ENCODE measurements at regions not wholly inside any gene's neighbourhood (a gene's known extent, or its start where the extent isn't known, plus 50 kb on each side); places are given as distances from the start of the nearest gene placed in this dataset.

DNA sequence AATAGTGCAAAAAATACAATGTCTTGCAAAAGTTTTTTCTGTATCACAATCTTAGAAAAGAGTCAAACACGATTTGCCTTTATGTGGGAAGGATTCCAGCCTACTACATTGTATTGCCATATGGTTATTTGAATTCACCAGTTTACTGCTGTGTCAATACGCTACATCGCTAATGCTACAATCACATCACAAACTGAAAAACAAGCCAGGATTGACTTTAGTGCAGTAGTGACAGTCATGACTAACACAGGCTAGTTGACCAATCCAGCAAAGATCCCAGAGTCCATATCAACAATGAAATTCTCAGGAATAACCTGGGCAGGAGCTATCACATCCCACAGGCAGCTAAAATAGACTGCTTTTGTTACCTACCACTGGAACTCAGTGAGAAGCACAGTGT, 67.0 kb downstream of the IL12A start:
- POLR2A ChIA-PET = no interaction called here
- no CpG with 5 or more reads among the region's 3 CpGs for WGBS (ENCODE audit: insufficient coverage)
- no peak for DNase-seq

DNA sequence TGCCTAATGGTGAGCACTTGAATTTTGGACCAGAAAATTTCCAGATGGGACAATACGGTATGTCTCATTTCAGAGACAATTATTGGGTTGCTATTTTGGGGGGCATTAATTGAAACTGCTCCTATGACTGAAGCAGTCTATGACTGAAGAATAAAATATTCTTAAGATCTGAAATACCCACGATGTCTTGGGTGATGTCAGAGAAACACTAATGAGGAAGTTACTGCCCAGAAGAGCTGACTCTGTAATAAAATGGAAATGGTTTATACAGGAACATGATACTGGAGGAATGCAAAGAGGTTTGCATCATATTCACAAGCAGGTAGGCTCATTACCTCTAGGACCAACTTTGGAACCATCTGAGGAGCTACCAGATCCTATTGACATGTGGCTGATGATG, 68.7 kb downstream of the IL12A start:
- no peak overlapping the region for H3K4me3 ChIP-seq (ENCODE audit: control insufficient read depth in 1 of 7, extremely low read depth in 1 of 7, insufficient read depth in 4 of 7, low read depth in 2 of 7, low read length in 6 of 7)
- DNase-seq = peak in 2 of 3 donors; percentile 67 to 72
- ChIA-PET CTCF (interaction anchor here (1.4 kb wide), 1 partner anchor 9 kb away, joined by 6 read pairs; no protein-coding TSS in a partner anchor), POLR2A (no interaction called here)
- H3K27me3 ChIP-seq (replicated peaks in 2 of 5; ENCODE audit: control insufficient read depth in 4 of 5, insufficient read depth in 5 of 5, low read length in 4 of 5) = no peaks in the 10 kb centered on the region
- H3K36me3 ChIP-seq (ENCODE audit: control insufficient read depth in 4 of 4, insufficient read depth in 4 of 4, low read length in 3 of 4) = no peaks in the 10 kb centered on the region
- H3K9me3 ChIP-seq (ENCODE audit: control extremely low read depth in 1 of 5, control insufficient read depth in 4 of 5, insufficient read depth in 2 of 5, low read depth in 1 of 5, low read length in 4 of 5) = no peaks in the 10 kb centered on the region
- WGBS (ENCODE audit: insufficient coverage) = 50% methylated on average over 2 of the region's 2 CpGs
- H3K27ac ChIP-seq (ENCODE audit: insufficient read depth in 1 of 2, low read depth in 1 of 2, low read length in 2 of 2, poor library complexity in 1 of 2, severe bottlenecking in 2 of 2) = no peak overlapping the region
- H3K4me1 ChIP-seq (ENCODE audit: control extremely low read depth in 1 of 4, control insufficient read depth in 4 of 4, insufficient read depth in 4 of 4, low read length in 3 of 4) = peaks cover 0 to 8% (median 0%) of the 10 kb centered on the region in 4 experiments

More for the DNA sequence above, 67.0 kb downstream of the IL12A start:
- Histone ChIP-seq H3K9me3 (ENCODE audit: control extremely low read depth in 1 of 5, control insufficient read depth in 4 of 5, insufficient read depth in 2 of 5, low read depth in 1 of 5, low read length in 4 of 5) (no peaks in the 10 kb centered on the region), H3K27me3 (replicated peaks in 2 of 5; ENCODE audit: control insufficient read depth in 4 of 5, insufficient read depth in 5 of 5, low read length in 4 of 5) (no peaks in the 10 kb centered on the region), H3K36me3 (ENCODE audit: control insufficient read depth in 4 of 4, insufficient read depth in 4 of 4, low read length in 3 of 4) (no peaks in the 10 kb centered on the region), H3K4me3 (ENCODE audit: control insufficient read depth in 1 of 7, extremely low read depth in 1 of 7, insufficient read depth in 4 of 7, low read depth in 2 of 7, low read length in 6 of 7) (no peak overlapping the region), H3K27ac (ENCODE audit: insufficient read depth in 1 of 2, low read depth in 1 of 2, low read length in 2 of 2, poor library complexity in 1 of 2, severe bottlenecking in 2 of 2) (no peak overlapping the region), H3K4me1 (ENCODE audit: control extremely low read depth in 1 of 4, control insufficient read depth in 4 of 4, insufficient read depth in 4 of 4, low read length in 3 of 4) (peaks cover 0 to 9% (median 0%) of the 10 kb centered on the region in 4 experiments)
- CTCF ChIA-PET = interaction anchor here (1.8 kb wide), 1 partner anchor 16 kb away, joined by 8 read pairs; no protein-coding TSS in a partner anchor

DNA sequence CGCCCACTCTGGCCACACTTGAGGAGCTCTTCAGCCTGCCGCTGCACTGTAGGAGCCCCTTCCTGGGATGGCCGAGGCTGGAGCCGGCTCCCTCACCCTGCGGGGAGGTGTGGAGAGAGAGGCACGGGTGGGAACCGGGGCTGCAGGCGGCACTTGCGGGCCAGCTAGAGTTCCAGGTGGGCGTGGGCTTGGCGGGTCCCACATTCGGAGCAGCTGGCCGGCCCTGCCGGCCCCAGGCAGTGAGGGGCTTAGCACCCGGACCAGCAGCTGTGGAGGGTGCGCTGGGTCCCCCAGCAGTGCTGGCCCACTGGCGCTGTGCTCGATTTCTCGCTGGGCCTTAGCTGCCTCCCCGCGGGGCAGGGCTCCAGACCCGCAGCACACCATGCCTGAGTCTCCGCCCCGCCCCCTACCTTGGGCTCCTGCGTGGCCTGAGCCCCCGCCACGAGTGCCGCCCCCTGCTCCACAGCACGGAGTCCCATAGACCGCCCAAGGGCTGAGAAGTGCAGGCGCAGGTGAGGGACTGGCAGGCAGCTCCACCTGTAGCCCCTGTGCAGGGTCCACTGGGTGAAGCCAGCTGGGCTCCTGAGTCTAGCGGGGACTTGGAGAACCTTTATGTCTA, 71.9 kb downstream of the IL12A start:
- ChIA-PET POLR2A (no interaction called here), CTCF (interaction anchor here (0.8 to 1.7 kb wide), 3 partner anchors 10 to 66 kb away, joined by 3 read pairs; no protein-coding TSS in a partner anchor)
- no peak overlapping the region for H3K27ac ChIP-seq (ENCODE audit: insufficient read depth in 1 of 2, low read depth in 1 of 2, low read length in 2 of 2, poor library complexity in 1 of 2, severe bottlenecking in 2 of 2)
- no peak for DNase-seq
- no peak overlapping the region for H3K4me3 ChIP-seq (ENCODE audit: control insufficient read depth in 1 of 7, extremely low read depth in 1 of 7, insufficient read depth in 4 of 7, low read depth in 2 of 7, low read length in 6 of 7)
- no peaks in the 10 kb centered on the region for H3K36me3 ChIP-seq (ENCODE audit: control insufficient read depth in 4 of 4, insufficient read depth in 4 of 4, low read length in 3 of 4)
- H3K27me3 ChIP-seq (replicated peaks in 2 of 5; ENCODE audit: control insufficient read depth in 4 of 5, insufficient read depth in 5 of 5, low read length in 4 of 5) = no peaks in the 10 kb centered on the region
- H3K4me1 ChIP-seq (ENCODE audit: control extremely low read depth in 1 of 4, control insufficient read depth in 4 of 4, insufficient read depth in 4 of 4, low read length in 3 of 4) = peaks cover 0 to 6% (median 2%) of the 10 kb centered on the region in 4 experiments
- no peaks in the 10 kb centered on the region for H3K9me3 ChIP-seq (ENCODE audit: control extremely low read depth in 1 of 5, control insufficient read depth in 4 of 5, insufficient read depth in 2 of 5, low read depth in 1 of 5, low read length in 4 of 5)
- 96% methylated on average over 27 of the region's 32 CpGs for WGBS (ENCODE audit: insufficient coverage)

DNA sequence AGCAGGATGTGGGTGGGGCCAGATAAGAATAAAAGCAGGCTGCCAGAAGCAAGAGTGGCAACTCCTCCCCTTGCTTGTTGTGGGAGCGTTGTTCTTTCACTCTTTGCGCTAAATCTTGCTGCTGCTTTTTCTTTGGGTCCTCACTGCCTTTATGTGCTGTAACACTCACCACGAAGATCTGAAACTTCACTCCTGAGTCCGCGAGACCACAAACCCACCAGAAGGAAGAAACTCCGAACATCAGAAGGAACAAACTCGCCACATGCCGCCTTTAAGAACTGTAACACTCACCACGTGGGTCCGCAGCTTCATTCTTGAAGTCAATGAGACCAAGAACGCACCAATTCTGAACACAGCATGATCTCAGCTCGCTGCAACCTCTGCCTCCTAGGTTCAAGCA, 72.9 kb downstream of the IL12A start:
- H3K4me3 ChIP-seq (ENCODE audit: control insufficient read depth in 1 of 7, extremely low read depth in 1 of 7, insufficient read depth in 4 of 7, low read depth in 2 of 7, low read length in 6 of 7) = no peak overlapping the region
- CTCF ChIA-PET = interaction anchor here (0.8 kb wide), 1 partner anchor 14 kb away, joined by 3 read pairs; no protein-coding TSS in a partner anchor
- H3K4me1 ChIP-seq (ENCODE audit: control extremely low read depth in 1 of 4, control insufficient read depth in 4 of 4, insufficient read depth in 4 of 4, low read length in 3 of 4) = peaks cover 0 to 9% (median 2%) of the 10 kb centered on the region in 4 experiments
- no peak overlapping the region for H3K27ac ChIP-seq (ENCODE audit: insufficient read depth in 1 of 2, low read depth in 1 of 2, low read length in 2 of 2, poor library complexity in 1 of 2, severe bottlenecking in 2 of 2)
- POLR2A ChIA-PET = no interaction called here
- no peaks in the 10 kb centered on the region for H3K9me3 ChIP-seq (ENCODE audit: control extremely low read depth in 1 of 5, control insufficient read depth in 4 of 5, insufficient read depth in 2 of 5, low read depth in 1 of 5, low read length in 4 of 5)
- WGBS (ENCODE audit: insufficient coverage) = 79% methylated on average over 12 of the region's 12 CpGs
- DNase-seq = peak in 2 of 3 donors; percentile 31 to 44
- H3K36me3 ChIP-seq (ENCODE audit: control insufficient read depth in 4 of 4, insufficient read depth in 4 of 4, low read length in 3 of 4) = no peaks in the 10 kb centered on the region
- no peaks in the 10 kb centered on the region for H3K27me3 ChIP-seq (replicated peaks in 2 of 5; ENCODE audit: control insufficient read depth in 4 of 5, insufficient read depth in 5 of 5, low read length in 4 of 5)

DNA sequence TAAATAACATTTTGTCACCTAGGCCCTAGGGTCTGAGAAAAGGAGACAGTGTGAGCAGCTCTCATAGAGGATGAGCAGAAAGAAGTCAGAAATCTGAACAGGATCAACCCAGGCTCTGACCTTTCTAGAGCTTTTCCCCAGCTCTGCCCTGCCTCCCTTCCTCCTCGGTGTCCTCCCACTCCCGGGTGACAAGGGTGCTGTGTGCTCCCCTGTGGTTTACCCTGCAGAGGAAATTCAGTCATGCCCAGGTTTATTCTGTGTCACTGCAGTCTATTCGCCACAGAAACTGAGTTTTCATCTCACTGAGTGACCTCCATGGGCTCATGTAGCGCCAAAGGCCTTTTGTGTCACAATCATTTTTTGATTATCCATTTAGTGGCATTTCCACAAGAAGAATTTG, 76.6 kb downstream of the IL12A start:
- POLR2A ChIA-PET = no interaction called here
- Histone ChIP-seq H3K9me3 (ENCODE audit: control extremely low read depth in 1 of 5, control insufficient read depth in 4 of 5, insufficient read depth in 2 of 5, low read depth in 1 of 5, low read length in 4 of 5) (no peaks in the 10 kb centered on the region), H3K4me3 (ENCODE audit: control insufficient read depth in 1 of 7, extremely low read depth in 1 of 7, insufficient read depth in 4 of 7, low read depth in 2 of 7, low read length in 6 of 7) (no peak overlapping the region), H3K36me3 (ENCODE audit: control insufficient read depth in 4 of 4, insufficient read depth in 4 of 4, low read length in 3 of 4) (no peaks in the 10 kb centered on the region), H3K4me1 (ENCODE audit: control extremely low read depth in 1 of 4, control insufficient read depth in 4 of 4, insufficient read depth in 4 of 4, low read length in 3 of 4) (peaks cover 0 to 9% (median 2%) of the 10 kb centered on the region in 4 experiments), H3K27ac (ENCODE audit: insufficient read depth in 1 of 2, low read depth in 1 of 2, low read length in 2 of 2, poor library complexity in 1 of 2, severe bottlenecking in 2 of 2) (no peak overlapping the region), H3K27me3 (replicated peaks in 2 of 5; ENCODE audit: control insufficient read depth in 4 of 5, insufficient read depth in 5 of 5, low read length in 4 of 5) (no peaks in the 10 kb centered on the region)
- CTCF ChIA-PET = interaction anchor here (1.2 kb wide), 1 partner anchor 13 kb away, joined by 3 read pairs; no protein-coding TSS in a partner anchor
- WGBS (ENCODE audit: insufficient coverage) = 39% methylated on average over 3 of the region's 4 CpGs
- DNase-seq = peak in 2 of 3 donors; percentile 25 to 33

DNA sequence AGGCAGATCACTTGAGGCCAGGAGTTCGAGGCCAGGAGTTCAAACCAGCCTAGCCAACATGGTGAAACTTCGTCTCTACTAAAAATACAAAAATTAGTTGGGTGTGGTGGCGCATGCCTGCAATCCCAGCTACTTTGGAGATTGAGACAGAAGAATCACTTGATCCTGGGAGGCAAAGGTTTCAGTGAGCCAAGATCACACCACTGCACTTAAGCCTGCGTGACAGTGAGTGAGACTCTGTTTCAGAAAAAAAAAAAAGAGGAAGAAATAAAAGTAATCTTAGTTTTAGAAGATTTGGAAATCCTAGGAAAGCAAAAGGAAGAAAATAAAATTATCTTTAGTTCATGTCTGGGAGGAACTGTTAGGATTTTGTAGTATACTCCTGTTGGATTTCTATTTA, 77.2 kb downstream of the IL12A start:
- no peak for DNase-seq
- H3K27me3 ChIP-seq (replicated peaks in 2 of 5; ENCODE audit: control insufficient read depth in 4 of 5, insufficient read depth in 5 of 5, low read length in 4 of 5) = no peaks in the 10 kb centered on the region
- ChIA-PET POLR2A (no interaction called here), CTCF (no interaction called here)
- 92% methylated on average over 2 of the region's 4 CpGs for WGBS (ENCODE audit: insufficient coverage)
- no peaks in the 10 kb centered on the region for H3K9me3 ChIP-seq (ENCODE audit: control extremely low read depth in 1 of 5, control insufficient read depth in 4 of 5, insufficient read depth in 2 of 5, low read depth in 1 of 5, low read length in 4 of 5)
- peaks cover 0 to 9% (median 2%) of the 10 kb centered on the region in 4 experiments for H3K4me1 ChIP-seq (ENCODE audit: control extremely low read depth in 1 of 4, control insufficient read depth in 4 of 4, insufficient read depth in 4 of 4, low read length in 3 of 4)
- H3K4me3 ChIP-seq (ENCODE audit: control insufficient read depth in 1 of 7, extremely low read depth in 1 of 7, insufficient read depth in 4 of 7, low read depth in 2 of 7, low read length in 6 of 7) = no peak overlapping the region
- H3K27ac ChIP-seq (ENCODE audit: insufficient read depth in 1 of 2, low read depth in 1 of 2, low read length in 2 of 2, poor library complexity in 1 of 2, severe bottlenecking in 2 of 2) = no peak overlapping the region
- H3K36me3 ChIP-seq (ENCODE audit: control insufficient read depth in 4 of 4, insufficient read depth in 4 of 4, low read length in 3 of 4) = no peaks in the 10 kb centered on the region

DNA sequence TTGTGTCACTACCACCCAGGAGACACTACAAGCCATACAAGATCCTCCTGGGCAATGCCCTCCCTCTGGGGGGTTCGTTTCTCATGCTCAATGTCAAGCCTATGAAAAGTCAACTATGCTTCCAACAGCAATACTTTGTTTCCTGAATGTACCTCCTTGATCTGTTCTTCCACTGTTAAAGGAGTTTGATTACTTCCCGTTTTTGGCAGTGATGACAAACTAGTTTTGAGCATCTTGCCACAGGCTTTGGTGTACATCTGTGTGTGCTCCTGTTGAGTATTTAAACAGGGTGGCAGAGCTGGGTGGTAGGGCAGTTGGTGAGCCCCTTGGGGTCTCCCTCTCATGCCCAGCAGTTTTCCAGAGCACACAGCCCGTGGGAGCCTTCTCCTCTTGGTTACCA, 81.4 kb downstream of the IL12A start:
- WGBS (ENCODE audit: insufficient coverage) = 27% methylated on average over 3 of the region's 3 CpGs
- Histone ChIP-seq H3K36me3 (ENCODE audit: control insufficient read depth in 4 of 4, insufficient read depth in 4 of 4, low read length in 3 of 4) (no peaks in the 10 kb centered on the region), H3K9me3 (ENCODE audit: control extremely low read depth in 1 of 5, control insufficient read depth in 4 of 5, insufficient read depth in 2 of 5, low read depth in 1 of 5, low read length in 4 of 5) (no peaks in the 10 kb centered on the region), H3K4me3 (ENCODE audit: control insufficient read depth in 1 of 7, extremely low read depth in 1 of 7, insufficient read depth in 4 of 7, low read depth in 2 of 7, low read length in 6 of 7) (no peak overlapping the region), H3K27ac (ENCODE audit: insufficient read depth in 1 of 2, low read depth in 1 of 2, low read length in 2 of 2, poor library complexity in 1 of 2, severe bottlenecking in 2 of 2) (no peak overlapping the region), H3K27me3 (replicated peaks in 2 of 5; ENCODE audit: control insufficient read depth in 4 of 5, insufficient read depth in 5 of 5, low read length in 4 of 5) (no peaks in the 10 kb centered on the region), H3K4me1 (ENCODE audit: control extremely low read depth in 1 of 4, control insufficient read depth in 4 of 4, insufficient read depth in 4 of 4, low read length in 3 of 4) (peaks cover 0 to 8% (median 2%) of the 10 kb centered on the region in 4 experiments)
- DNase-seq = peak; percentile 14 to 79 (median 73)
- CTCF ChIA-PET = interaction anchor here (1.8 kb wide), 1 partner anchor 37 kb away, joined by 5 read pairs; no protein-coding TSS in a partner anchor
- POLR2A ChIA-PET = interaction anchor here (0.6 kb wide), 1 partner anchor 36 kb away, joined by 4 read pairs; no protein-coding TSS in a partner anchor

All from common myeloid progenitor, CD34-positive (primary cell).